Neural cell (in vitro differentiated cells): ENCODE measurements at regions not wholly inside any gene's neighbourhood (a gene's known extent, or its start where the extent isn't known, plus 50 kb on each side); places are given as distances from the start of the nearest gene placed in this dataset.

Experiments used
- H2AFZ ChIP-seq: fragments of 200-600, 300-800 bp; sonication (generic), shearing (Covaris generic); 2 replicates; pipeline ENCODE4 v1.6.0; 2014; ENCODE audit warnings: low read depth, mild to moderate bottlenecking, antibody characterized with exemption, low read length, moderate library complexity
- H3F3A ChIP-seq: fragments of 200-600 bp; shearing (Covaris generic); 2 replicates; pipeline ENCODE4 v1.6.1; 2016; ENCODE audit warnings: mild to moderate bottlenecking, moderate library complexity, mixed read lengths, antibody characterized with exemption, low read length; ENCODE audit not compliant: insufficient read depth, poor library complexity, severe bottlenecking
- H3K27ac ChIP-seq: fragments of 200-600, 300-800 bp; sonication (generic), shearing (Covaris generic); 2 replicates; pipeline ENCODE4 v1.5.1; 2014; ENCODE audit warnings: mild to moderate bottlenecking, low read length, moderate library complexity
- H3K27me3 ChIP-seq: fragments of 300-800, 200-600 bp; sonication (generic), shearing (Covaris generic); 2 replicates; pipeline ENCODE4 v1.6.0; 2014; ENCODE audit warnings: mild to moderate bottlenecking, low read depth, low read length, moderate library complexity; ENCODE audit not compliant: insufficient read depth
- H3K36me3 ChIP-seq: fragments of 300-800, 200-600 bp; sonication (generic), shearing (Covaris generic); 2 replicates; pipeline ENCODE4 v1.5.1; 2014; ENCODE audit warnings: mild to moderate bottlenecking, antibody characterized with exemption, low read length, moderate library complexity; ENCODE audit not compliant: insufficient read depth
- H3K4me2 ChIP-seq: fragments of 300-800, 200-600 bp; sonication (generic), shearing (Covaris generic); 2 replicates; pipeline ENCODE4 v1.6.0; 2014; ENCODE audit warnings: mild to moderate bottlenecking, low read length
- H3K4me3 ChIP-seq: fragments of 300-800, 200-600 bp; sonication (generic), shearing (Covaris generic); 2 replicates; pipeline ENCODE4 v1.5.1; 2014; ENCODE audit warnings: mild to moderate bottlenecking, low read length, moderate library complexity
- H3K79me2 ChIP-seq: fragments of 200-600 bp; shearing (Covaris generic); replicated peaks from 2 replicates; pipeline ENCODE4 v1.6.0; 2014; ENCODE audit warnings: mild to moderate bottlenecking, low read length, moderate library complexity; ENCODE audit not compliant: insufficient read depth
- H3K9ac ChIP-seq: fragments of 300-800, 200-600 bp; sonication (generic), shearing (Covaris generic); 2 replicates; pipeline ENCODE4 v1.6.1; 2016; ENCODE audit warnings: mild to moderate bottlenecking, low read length, mixed read lengths
- H3K9me2 ChIP-seq: fragments of 200-600 bp; shearing (Covaris generic); 2 replicates; pipeline ENCODE4 v1.6.1; 2016; ENCODE audit warnings: mild to moderate bottlenecking, low read length, mixed read lengths; ENCODE audit not compliant: insufficient read depth
- H3K9me3 ChIP-seq: fragments of 200-600, 300-800 bp; sonication (generic), shearing (Covaris generic); 2 replicates; pipeline ENCODE4 v1.6.1; 2016; ENCODE audit warnings: mild to moderate bottlenecking, mixed run types, low read length, moderate library complexity, mixed read lengths
- H4K20me1 ChIP-seq: fragments of 200-600 bp; shearing (Covaris generic); 2 replicates; pipeline ENCODE4 v1.6.1; 2016; ENCODE audit warnings: mild to moderate bottlenecking, mixed run types; ENCODE audit not compliant: insufficient read depth
- CTCF ChIP-seq: fragments of 450-650 bp; IDR thresholded peaks from 2 replicates; pipeline ENCODE4 v1.5.1; 2014; ENCODE audit warnings: antibody characterized with exemption, mild to moderate bottlenecking, moderate library complexity; ENCODE audit not compliant: poor library complexity, severe bottlenecking
- EP300 ChIP-seq: fragments of 450-650 bp; conservative IDR thresholded peaks from 2 replicates; pipeline ENCODE4 v1.6.1; 2014; ENCODE audit warnings: antibody characterized with exemption, mild to moderate bottlenecking, moderate library complexity; ENCODE audit not compliant: poor library complexity, severe bottlenecking
- EZH2 ChIP-seq: fragments of 200-600, 300-800 bp; shearing (Covaris generic), sonication (generic); IDR thresholded peaks from 2 replicates; pipeline ENCODE4 v1.6.1; 2014; ENCODE audit warnings: antibody characterized with exemption, low read length, borderline replicate concordance, mild to moderate bottlenecking; ENCODE audit not compliant: insufficient read depth, poor library complexity, severe bottlenecking
- MXI1 ChIP-seq: fragments of 450-650 bp; conservative IDR thresholded peaks from 2 replicates; pipeline ENCODE4 v1.6.1; 2014; ENCODE audit warnings: antibody characterized with exemption, mild to moderate bottlenecking; ENCODE audit not compliant: poor library complexity, severe bottlenecking
- POLR2AphosphoS5 ChIP-seq: IDR thresholded peaks from 2 replicates; pipeline ENCODE4 v1.6.1; 2012
- RAD21 ChIP-seq: fragments of 450-650 bp; conservative IDR thresholded peaks from 2 replicates; pipeline ENCODE4 v1.6.1; 2014; ENCODE audit warnings: antibody characterized with exemption, mild to moderate bottlenecking, moderate library complexity
- REST ChIP-seq: IDR thresholded peaks from 2 replicates; pipeline ENCODE4 v1.6.1; 2012; ENCODE audit warnings: borderline replicate concordance
- SMC3 ChIP-seq: fragments of 450-650 bp; conservative IDR thresholded peaks from 2 replicates; pipeline ENCODE4 v1.6.1; 2014; ENCODE audit warnings: antibody characterized with exemption, mild to moderate bottlenecking, moderate library complexity; ENCODE audit not compliant: poor library complexity
- TAF1 ChIP-seq: IDR thresholded peaks from 2 replicates; pipeline ENCODE4 v1.6.1; 2012; ENCODE audit warnings: low read depth

GRCh38 chr6:21712213-21712612 lies 118.7 kb downstream of the SOX4 start:
- Histone ChIP-seq H3K79me2 (peaks cover 90% of the 10 kb centered on the region), H3K27me3 (no peaks in the 10 kb centered on the region), H3K4me3 (no peak overlapping the region), H3F3A (no peaks in the 10 kb centered on the region), H3K36me3 (no peaks in the 10 kb centered on the region), H3K4me2 (no peak overlapping the region), H3K9me2 (no peaks in the 10 kb centered on the region), H3K9me3 (no peaks in the 10 kb centered on the region), H3K9ac (no peak overlapping the region), H3K27ac (no peak overlapping the region), H4K20me1 (no peaks in the 10 kb centered on the region), H2AFZ (no peak overlapping the region)
- TF ChIP-seq SMC3 (no peak), MXI1 (no peak), TAF1 (no peak), CTCF (no peak), EZH2 (no peak), POLR2AphosphoS5 (no peak), EP300 (no peak), RAD21 (no peak), REST (no peak)

- Histone ChIP-seq H3K9me2 (no peaks in the 10 kb centered on the region), H3F3A (no peaks in the 10 kb centered on the region), H3K27me3 (no peaks in the 10 kb centered on the region), H3K79me2 (peaks cover 83% of the 10 kb centered on the region), H3K36me3 (no peaks in the 10 kb centered on the region), H3K4me3 (no peak overlapping the region), H3K9me3 (no peaks in the 10 kb centered on the region), H4K20me1 (no peaks in the 10 kb centered on the region), H3K27ac (no peak overlapping the region), H2AFZ (no peak overlapping the region), H3K9ac (no peak overlapping the region), H3K4me2 (no peak overlapping the region)
- no peak for TF ChIP-seq TAF1
- no peak for TF ChIP-seq EP300
- no peak for TF ChIP-seq POLR2AphosphoS5
- no peak for TF ChIP-seq RAD21
- TF ChIP-seq REST = no peak
- TF ChIP-seq EZH2 = no peak
- no peak for TF ChIP-seq MXI1
- no peak for TF ChIP-seq CTCF
- no peak for TF ChIP-seq SMC3
Measured at GRCh38 chr6:21713481-21713880, 119.9 kb downstream of the SOX4 start.
